Ectodermal cell (in vitro differentiated cells): ENCODE measurements at regions not wholly inside any gene's neighbourhood (a gene's known extent, or its start where the extent isn't known, plus 50 kb on each side); places are given as distances from the start of the nearest gene placed in this dataset.
"Not testable (repeated sequence)": the region's sequence is repeated elsewhere in the genome, so short reads cannot be mapped to it uniquely, and the experiment has no call there.

ENCODE experiments used
- H3K27ac ChIP-seq: 2 replicates; pipeline ENCODE4 v1.7.0; 2013; ENCODE audit warnings: mild to moderate bottlenecking, low read depth, low read length; ENCODE audit not compliant: insufficient read depth, poor library complexity, severe bottlenecking
- H3K27me3 ChIP-seq: 2 replicates; pipeline ENCODE4 v1.7.0; 2013; ENCODE audit warnings: mild to moderate bottlenecking, low read length; ENCODE audit not compliant: insufficient read depth, control insufficient read depth, poor library complexity, severe bottlenecking
- H3K36me3 ChIP-seq: one replicate; pipeline ENCODE4 v1.7.0; 2013; ENCODE audit warnings: low read length; ENCODE audit not compliant: control insufficient read depth, insufficient read depth
- H3K4me1 ChIP-seq: one replicate; pipeline ENCODE4 v1.7.0; 2013; ENCODE audit warnings: low read length; ENCODE audit not compliant: control insufficient read depth, insufficient read depth
- H3K4me3 ChIP-seq: 2 replicates; pipeline ENCODE4 v1.7.0; 2013; ENCODE audit warnings: low read depth, low read length, control low read depth; ENCODE audit not compliant: insufficient read depth
- H3K9me3 ChIP-seq: 2 replicates; pipeline ENCODE4 v1.7.0; 2013; ENCODE audit warnings: mild to moderate bottlenecking, low read length, moderate library complexity; ENCODE audit not compliant: control insufficient read depth
- WGBS, 2 experiments: methylation state at CpG; one replicate each; pipeline ENCODE4 v1.1.7; 2013; ENCODE audit warnings: missing lambda C conversion rate in 2 of 2; 5-methylcytosine and 5-hydroxymethylcytosine counted together

- Histone ChIP-seq H3K36me3 (peaks cover 3% of the 10 kb centered on the region), H3K27me3 (no peaks in the 10 kb centered on the region), H3K4me1 (no peaks in the 10 kb centered on the region), H3K4me3 (no peak overlapping the region), H3K27ac (no peak overlapping the region), H3K9me3 (no peaks in the 10 kb centered on the region)
- 69 to 75% methylated on average over 4 to 5 of the region's 5 CpGs for WGBS, 2 experiments
These were observed 1972.2 kb downstream of the OLFM4 start for GRCh38 chr13:55000844-55001243.

- Histone ChIP-seq H3K4me1 (no peaks in the 10 kb centered on the region), H3K27ac (no peak overlapping the region), H3K27me3 (no peaks in the 10 kb centered on the region), H3K4me3 (no peak overlapping the region), H3K9me3 (no peaks in the 10 kb centered on the region), H3K36me3 (no peaks in the 10 kb centered on the region)
- WGBS, 2 experiments = 92 to 95% methylated on average over 2 of the region's 2 CpGs
These were observed 1973.3 kb downstream of the OLFM4 start for GRCh38 chr13:55001881-55002280.

- Histone ChIP-seq H3K27me3 (no peaks in the 10 kb centered on the region), H3K4me1 (no peaks in the 10 kb centered on the region), H3K27ac (no peak overlapping the region), H3K36me3 (no peaks in the 10 kb centered on the region), H3K4me3 (no peak overlapping the region), H3K9me3 (no peaks in the 10 kb centered on the region)
- WGBS, 2 experiments = 85% methylated on average over 2 of the region's 2 CpGs
These were observed 1979.1 kb downstream of the OLFM4 start for GRCh38 chr13:55007681-55008080.

DNA sequence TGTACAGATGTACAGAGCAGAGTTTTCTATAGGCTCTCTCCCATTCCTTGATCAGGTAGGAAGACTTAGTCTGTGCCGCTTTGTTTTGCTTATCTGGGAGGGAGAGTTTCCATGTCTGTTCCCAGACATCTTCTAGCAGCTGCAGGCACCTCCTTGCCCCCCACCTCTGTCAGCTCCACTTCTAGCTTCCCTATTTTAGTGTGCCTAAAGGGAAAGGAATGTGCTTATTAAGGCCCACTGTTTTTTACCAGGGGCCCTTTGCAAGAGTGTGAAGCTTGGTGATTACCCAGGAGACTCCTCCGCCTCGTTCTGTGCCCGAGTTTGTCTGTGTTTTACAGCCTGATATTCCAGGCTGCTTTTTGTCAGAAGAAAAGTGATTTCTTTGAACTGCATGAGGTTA is 1984.4 kb downstream of the OLFM4 start:
- Histone ChIP-seq H3K4me1 (peaks cover 3% of the 10 kb centered on the region), H3K4me3 (no peak overlapping the region), H3K27ac (no peak overlapping the region), H3K9me3 (no peaks in the 10 kb centered on the region), H3K27me3 (no peaks in the 10 kb centered on the region), H3K36me3 (no peaks in the 10 kb centered on the region)
- 77 to 78% methylated on average over 4 of the region's 4 CpGs for WGBS, 2 experiments

DNA sequence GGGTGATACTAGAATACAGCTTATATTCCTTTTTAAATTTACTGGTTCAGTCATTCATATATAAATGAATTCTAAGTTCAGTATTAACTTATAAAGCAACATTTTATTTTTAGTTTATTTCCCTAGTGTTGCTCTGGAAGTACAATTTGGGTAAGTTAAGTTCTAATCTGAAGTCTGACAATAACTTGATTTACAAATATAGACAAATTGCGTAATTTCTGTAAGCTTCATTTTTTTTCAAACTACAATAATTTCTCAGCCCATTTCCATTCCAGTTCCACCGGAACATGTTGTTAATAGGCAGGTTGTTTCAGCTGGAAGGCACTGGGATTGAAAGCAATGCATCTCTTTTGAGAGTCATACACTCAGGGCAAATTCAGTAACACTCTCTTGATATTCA is 2000.7 kb downstream of the OLFM4 start:
- 86 to 100% methylated on average over 1 of the region's 2 CpGs for WGBS, 2 experiments
- Histone ChIP-seq H3K4me3 (no peak overlapping the region), H3K27me3 (no peaks in the 10 kb centered on the region), H3K4me1 (no peaks in the 10 kb centered on the region), H3K27ac (no peak overlapping the region), H3K9me3 (no peaks in the 10 kb centered on the region), H3K36me3 (no peaks in the 10 kb centered on the region)

DNA sequence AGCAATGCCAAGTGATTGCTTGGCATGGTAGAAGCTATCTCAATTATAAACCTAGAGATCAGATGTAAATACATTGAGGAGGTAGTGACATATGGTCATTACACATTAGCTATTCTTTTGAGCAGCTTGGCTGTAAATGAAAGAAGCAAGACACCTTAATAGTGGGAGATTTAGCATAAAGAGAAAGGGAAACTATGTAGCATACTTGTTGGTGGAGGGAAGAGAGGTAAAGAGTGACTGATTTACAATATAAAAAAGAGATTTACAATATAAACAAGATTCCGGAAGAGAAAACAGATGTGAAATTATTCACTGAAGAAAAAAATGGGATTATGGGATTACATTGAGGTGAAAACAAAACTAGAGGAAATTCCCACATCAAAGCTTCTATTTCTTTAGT is 2009.6 kb downstream of the OLFM4 start:
- H3K27me3 ChIP-seq = no peaks in the 10 kb centered on the region
- no peaks in the 10 kb centered on the region for H3K4me1 ChIP-seq
- H3K36me3 ChIP-seq = no peaks in the 10 kb centered on the region
- no CpG with 5 or more reads among the region's 1 CpG for WGBS, 2 experiments
- H3K9me3 ChIP-seq = no peaks in the 10 kb centered on the region
- no peak overlapping the region for H3K4me3 ChIP-seq
- H3K27ac ChIP-seq = no peak overlapping the region

GRCh38 chr13:55053891-55054550 is 2025.4 kb downstream of the OLFM4 start:
- WGBS, 2 experiments = 95% methylated on average over 24 of the region's 24 CpGs
- H3K36me3 ChIP-seq, H3K27me3 ChIP-seq, H3K27ac ChIP-seq, H3K4me1 ChIP-seq, H3K4me3 ChIP-seq, H3K9me3 ChIP-seq: not testable (repeated sequence)

GRCh38 chr13:55055666-55056065 is 2027.1 kb downstream of the OLFM4 start:
- not testable (repeated sequence) for H3K27ac ChIP-seq, H3K9me3 ChIP-seq, H3K4me1 ChIP-seq, H3K36me3 ChIP-seq, H3K27me3 ChIP-seq, H3K4me3 ChIP-seq
- WGBS, 2 experiments = 88 to 94% methylated on average over 3 of the region's 3 CpGs

- Histone ChIP-seq H3K27ac (no peak overlapping the region), H3K27me3 (no peaks in the 10 kb centered on the region), H3K36me3 (no peaks in the 10 kb centered on the region), H3K4me1 (no peaks in the 10 kb centered on the region), H3K4me3 (no peak overlapping the region), H3K9me3 (no peaks in the 10 kb centered on the region)
- 80 to 86% methylated on average over 5 to 7 of the region's 7 CpGs for WGBS, 2 experiments
These were observed 2034.0 kb downstream of the OLFM4 start for GRCh38 chr13:55062662-55063061.

DNA sequence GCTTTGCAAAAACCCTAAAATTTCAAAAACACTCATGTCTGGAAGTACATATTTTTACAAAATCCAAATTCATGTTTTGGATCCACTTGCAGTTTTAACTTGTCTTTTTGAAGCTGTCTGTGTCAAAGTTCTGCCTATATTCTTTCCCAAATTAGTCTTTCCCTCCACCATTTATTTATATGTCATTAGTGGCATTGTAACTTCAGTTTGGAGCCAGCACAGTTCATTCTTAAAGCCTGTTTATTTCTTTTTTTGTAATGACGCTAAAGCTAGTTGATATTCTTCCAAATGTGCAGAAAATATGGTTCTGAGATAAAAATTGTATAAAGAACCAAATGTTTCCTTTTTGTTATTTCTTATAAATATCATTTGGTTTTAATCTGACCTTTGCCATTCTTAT is 2039.3 kb downstream of the OLFM4 start:
- Histone ChIP-seq H3K36me3 (no peaks in the 10 kb centered on the region), H3K27me3 (no peaks in the 10 kb centered on the region), H3K9me3 (no peaks in the 10 kb centered on the region), H3K4me1 (no peaks in the 10 kb centered on the region), H3K27ac (no peak overlapping the region), H3K4me3 (no peak overlapping the region)
- 100% methylated on average over 1 of the region's 1 CpG for WGBS, 2 experiments

- Histone ChIP-seq H3K9me3 (no peaks in the 10 kb centered on the region), H3K4me3 (no peak overlapping the region), H3K27me3 (no peaks in the 10 kb centered on the region), H3K36me3 (no peaks in the 10 kb centered on the region), H3K4me1 (no peaks in the 10 kb centered on the region), H3K27ac (no peak overlapping the region)
- no CpG with 5 or more reads among the region's 1 CpG for WGBS, 2 experiments
These were observed 2041.1 kb downstream of the OLFM4 start for GRCh38 chr13:55069746-55070145.
